ENCODE measurements at regions not wholly inside any gene's neighbourhood (a gene's known extent, or its start where the extent isn't known, plus 50 kb on each side); places are given as distances from the start of the nearest gene placed in this dataset.

DNA sequence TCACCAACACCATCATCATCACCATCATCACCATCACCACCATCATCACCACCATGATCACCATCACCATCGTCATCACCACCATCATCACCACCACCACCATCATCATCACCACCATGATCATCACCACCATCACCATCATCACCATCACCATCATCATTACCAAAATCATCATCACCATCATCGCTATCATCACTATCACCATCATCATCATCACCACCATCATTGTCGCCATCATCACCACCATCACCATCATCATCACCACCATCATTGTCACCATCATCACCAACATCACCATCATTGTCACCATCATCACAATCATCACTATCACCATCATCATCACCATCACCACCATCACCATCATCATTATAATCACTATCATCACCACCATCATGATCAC is 893.5 kb downstream of the TBC1D22A start:
- Mint-ChIP-seq H3K27ac (ENCODE audit: unreplicated experiment) (no peak overlapping the region), H3K9me3 (peaks cover 18% of the 10 kb centered on the region)

DNA sequence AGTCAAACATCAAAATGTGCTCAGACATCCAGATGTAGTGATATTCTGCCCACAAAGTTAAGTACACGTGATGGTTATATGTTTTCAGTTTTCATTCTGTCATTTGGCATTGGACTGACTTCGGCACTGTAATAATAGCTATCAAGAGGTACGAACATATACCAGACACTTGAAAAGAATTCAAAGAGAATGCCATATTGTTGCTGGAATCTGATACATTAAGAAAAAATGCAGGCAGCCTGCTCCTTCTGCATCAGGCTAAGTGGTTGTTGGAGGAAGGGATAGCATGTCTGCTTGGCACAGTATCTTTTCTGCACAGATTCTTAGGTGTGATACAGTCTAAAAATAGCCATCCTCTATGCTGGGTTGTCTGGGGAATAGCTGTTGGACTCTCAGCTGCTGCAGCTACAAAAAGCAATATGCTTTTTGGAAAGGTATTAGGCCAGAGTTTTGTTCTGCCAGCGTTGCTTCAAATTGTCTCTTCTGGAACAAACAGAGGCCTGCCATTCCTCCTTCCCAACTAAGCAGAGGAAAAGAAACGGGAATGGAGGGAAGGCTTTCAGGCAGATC is 892.6 kb downstream of the TBC1D22A start:
- TF ChIP-seq, protein P1, sequence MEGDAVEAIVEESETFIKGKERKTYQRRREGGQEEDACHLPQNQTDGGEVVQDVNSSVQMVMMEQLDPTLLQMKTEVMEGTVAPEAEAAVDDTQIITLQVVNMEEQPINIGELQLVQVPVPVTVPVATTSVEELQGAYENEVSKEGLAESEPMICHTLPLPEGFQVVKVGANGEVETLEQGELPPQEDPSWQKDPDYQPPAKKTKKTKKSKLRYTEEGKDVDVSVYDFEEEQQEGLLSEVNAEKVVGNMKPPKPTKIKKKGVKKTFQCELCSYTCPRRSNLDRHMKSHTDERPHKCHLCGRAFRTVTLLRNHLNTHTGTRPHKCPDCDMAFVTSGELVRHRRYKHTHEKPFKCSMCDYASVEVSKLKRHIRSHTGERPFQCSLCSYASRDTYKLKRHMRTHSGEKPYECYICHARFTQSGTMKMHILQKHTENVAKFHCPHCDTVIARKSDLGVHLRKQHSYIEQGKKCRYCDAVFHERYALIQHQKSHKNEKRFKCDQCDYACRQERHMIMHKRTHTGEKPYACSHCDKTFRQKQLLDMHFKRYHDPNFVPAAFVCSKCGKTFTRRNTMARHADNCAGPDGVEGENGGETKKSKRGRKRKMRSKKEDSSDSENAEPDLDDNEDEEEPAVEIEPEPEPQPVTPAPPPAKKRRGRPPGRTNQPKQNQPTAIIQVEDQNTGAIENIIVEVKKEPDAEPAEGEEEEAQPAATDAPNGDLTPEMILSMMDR (conservative IDR thresholded peaks at IDR 0.05) = no peak
- Mint-ChIP-seq H3K9me3 (peaks cover 12% of the 10 kb centered on the region), H3K27me3 (ENCODE audit: low read depth) (peaks cover 14% of the 10 kb centered on the region), H3K27ac (ENCODE audit: unreplicated experiment) (no peak overlapping the region), H3K36me3 (ENCODE audit: low read depth) (no peaks in the 10 kb centered on the region), H3K4me3 (no peak overlapping the region), H3K4me1 (no peaks in the 10 kb centered on the region)
- no peak for DNase-seq (ENCODE audit: low read depth, low spot score)

More for the DNA sequence above, 893.5 kb downstream of the TBC1D22A start:
- DNase-seq (ENCODE audit: low read depth, low spot score) = no peak
- H3K27me3 Mint-ChIP-seq (ENCODE audit: low read depth) = peaks cover 19% of the 10 kb centered on the region
- TF ChIP-seq, protein P1 (conservative IDR thresholded peaks at IDR 0.05) = no peak
- no peaks in the 10 kb centered on the region for H3K36me3 Mint-ChIP-seq (ENCODE audit: low read depth)
- H3K4me3 Mint-ChIP-seq = no peak overlapping the region
- no peaks in the 10 kb centered on the region for H3K4me1 Mint-ChIP-seq

DNA sequence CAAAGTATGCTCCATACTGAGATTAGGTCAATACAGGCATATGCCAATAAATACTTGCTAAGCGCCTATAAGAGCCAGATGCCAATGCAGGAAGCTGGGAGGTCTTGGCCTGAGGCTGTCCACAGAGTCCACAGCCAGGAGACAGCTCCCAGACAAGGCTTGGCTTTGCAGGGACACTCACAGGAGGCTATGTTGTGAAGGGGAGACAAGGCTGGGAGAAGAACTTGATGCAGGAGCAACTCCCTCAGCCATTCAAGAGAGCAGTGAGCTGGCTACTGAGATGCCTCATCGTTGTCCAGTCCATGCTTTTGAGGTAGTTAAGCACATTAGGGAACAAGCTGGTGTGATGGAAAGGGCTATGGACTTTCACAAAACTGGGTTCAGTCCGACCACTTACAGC is 891.5 kb downstream of the TBC1D22A start:
- Mint-ChIP-seq H3K4me3 (no peak overlapping the region), H3K4me1 (no peaks in the 10 kb centered on the region), H3K9me3 (peaks cover 12% of the 10 kb centered on the region), H3K27ac (ENCODE audit: unreplicated experiment) (no peak overlapping the region), H3K27me3 (ENCODE audit: low read depth) (peaks cover 12% of the 10 kb centered on the region), H3K36me3 (ENCODE audit: low read depth) (no peaks in the 10 kb centered on the region)
- TF ChIP-seq, protein P1 (conservative IDR thresholded peaks at IDR 0.05) = no peak
- no peak for DNase-seq (ENCODE audit: low read depth, low spot score)

DNA sequence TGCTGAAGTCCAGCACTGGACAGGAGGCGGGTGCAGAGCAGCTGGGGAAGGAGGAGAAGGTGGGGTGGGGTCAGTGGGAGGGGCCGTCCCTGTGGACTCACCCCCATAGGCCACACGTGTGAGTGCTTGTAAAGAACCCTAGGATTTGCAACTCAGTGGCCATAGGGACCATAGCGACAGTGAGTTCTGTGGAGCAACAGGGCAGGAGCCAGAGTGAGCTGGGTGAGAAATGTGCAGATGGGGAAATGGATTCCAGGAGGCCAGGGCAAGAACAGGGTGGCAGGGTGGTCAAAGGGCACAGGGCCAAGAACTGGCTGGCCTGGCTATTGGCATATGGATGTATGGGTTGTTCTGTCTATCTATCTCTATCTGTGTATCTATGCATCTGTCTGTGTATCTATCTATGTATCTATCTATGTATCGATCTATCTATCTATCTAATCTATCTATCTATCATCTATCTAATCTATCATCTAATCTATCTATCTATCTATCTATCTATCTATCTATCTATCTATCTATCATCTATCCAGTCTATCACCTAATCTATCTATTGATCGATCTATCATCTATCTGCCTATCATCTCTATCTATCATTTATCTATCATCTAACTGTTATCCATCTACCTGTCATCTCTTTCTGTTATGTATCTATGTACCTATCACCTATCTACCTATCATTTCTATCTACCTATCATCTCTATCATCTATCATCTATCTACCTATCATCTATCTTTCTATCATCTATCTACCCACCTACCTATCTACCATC is 889.0 kb downstream of the TBC1D22A start:
- Mint-ChIP-seq H3K27ac (ENCODE audit: unreplicated experiment) (no peak overlapping the region), H3K4me3 (no peak overlapping the region), H3K9me3 (peaks cover 8% of the 10 kb centered on the region), H3K27me3 (ENCODE audit: low read depth) (peaks cover 7% of the 10 kb centered on the region), H3K36me3 (ENCODE audit: low read depth) (no peaks in the 10 kb centered on the region), H3K4me1 (no peaks in the 10 kb centered on the region)
- no peak for DNase-seq (ENCODE audit: low read depth, low spot score)
- TF ChIP-seq, protein P1 (conservative IDR thresholded peaks at IDR 0.05) = no peak

DNA sequence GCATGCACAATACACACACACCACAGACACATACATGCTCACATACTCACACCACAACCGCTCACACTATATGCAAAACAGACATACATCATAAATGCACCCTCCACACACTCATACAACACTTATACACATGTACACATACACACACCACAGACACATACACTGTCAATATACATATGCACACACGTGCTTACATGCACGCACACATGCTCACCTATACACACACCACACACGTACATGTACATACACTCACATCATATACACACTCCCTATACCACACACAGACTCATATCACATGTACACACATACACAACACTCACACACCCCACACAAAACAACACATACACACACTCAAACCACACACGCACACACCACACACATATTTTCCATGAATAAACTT is 885.3 kb downstream of the TBC1D22A start:
- Mint-ChIP-seq H3K27ac (ENCODE audit: unreplicated experiment) (no peak overlapping the region), H3K36me3 (ENCODE audit: low read depth) (no peaks in the 10 kb centered on the region), H3K4me1 (no peaks in the 10 kb centered on the region), H3K9me3 (peaks cover 2% of the 10 kb centered on the region), H3K27me3 (ENCODE audit: low read depth) (peaks cover 11% of the 10 kb centered on the region), H3K4me3 (no peak overlapping the region)
- TF ChIP-seq, protein P1 (conservative IDR thresholded peaks at IDR 0.05) = no peak
- no peak for DNase-seq (ENCODE audit: low read depth, low spot score)

Measured in neural crest cell (in vitro differentiated cells).